Loucy (cell line): ENCODE measurements at regions not wholly inside any gene's neighbourhood (a gene's known extent, or its start where the extent isn't known, plus 50 kb on each side); places are given as distances from the start of the nearest gene placed in this dataset.

Experiments used
- H2AFZ ChIP-seq: fragments of 200-600 bp; sonication (generic); 2 replicates; pipeline ENCODE4 v1.6.0; 2016; ENCODE audit warnings: antibody characterized with exemption, mild to moderate bottlenecking, low read length, moderate library complexity
- H3F3A ChIP-seq: fragments of 200-600 bp; 2 replicates; pipeline ENCODE4 v1.6.0; 2016; ENCODE audit warnings: antibody characterized with exemption, low read depth, mild to moderate bottlenecking
- H3K27me3 ChIP-seq: fragments of 200-600 bp; sonication (generic); 2 replicates; pipeline ENCODE4 v1.6.1; 2014; ENCODE audit warnings: low read length, mild to moderate bottlenecking; ENCODE audit not compliant: insufficient read depth, poor library complexity, severe bottlenecking
- H3K36me3 ChIP-seq: fragments of 200-600 bp; sonication (generic); 2 replicates; pipeline ENCODE4 v1.6.1; 2016; ENCODE audit warnings: low read length; ENCODE audit not compliant: insufficient read depth
- H3K4me1 ChIP-seq: fragments of 200-600 bp; sonication (generic); 2 replicates; pipeline ENCODE4 v1.5.1; 2014; ENCODE audit warnings: low read length, mild to moderate bottlenecking; ENCODE audit not compliant: insufficient read depth, poor library complexity, severe bottlenecking
- H3K4me2 ChIP-seq: fragments of 200-600 bp; sonication (generic); 2 replicates; pipeline ENCODE4 v1.6.0; 2014; ENCODE audit warnings: antibody characterized with exemption, low read length, low read depth, mild to moderate bottlenecking; ENCODE audit not compliant: poor library complexity, severe bottlenecking
- H3K4me3 ChIP-seq: fragments of 200-600 bp; sonication (generic); 2 replicates; pipeline ENCODE4 v1.5.1; 2014; ENCODE audit warnings: low read length, mild to moderate bottlenecking, mixed read lengths; ENCODE audit not compliant: poor library complexity, severe bottlenecking
- H3K79me2 ChIP-seq: fragments of 200-600 bp; sonication (generic); 2 replicates; pipeline ENCODE4 v1.6.1; 2014; ENCODE audit warnings: low read length; ENCODE audit not compliant: insufficient read depth
- H3K9ac ChIP-seq: fragments of 200-600 bp; sonication (generic); 2 replicates; pipeline ENCODE4 v1.6.0; 2014; ENCODE audit warnings: mild to moderate bottlenecking, low read depth, low read length, moderate library complexity; ENCODE audit not compliant: poor library complexity, severe bottlenecking
- H3K9me2 ChIP-seq: fragments of 200-600 bp; sonication (generic); replicated peaks from 2 replicates; pipeline ENCODE4 v1.6.1; 2016; ENCODE audit warnings: low read depth, low read length, mixed read lengths
- H3K9me3 ChIP-seq: fragments of 200-600 bp; sonication (generic); 2 replicates; pipeline ENCODE4 v1.6.1; 2014; ENCODE audit warnings: mild to moderate bottlenecking, antibody characterized with exemption, low read length, low read depth; ENCODE audit not compliant: insufficient read depth
- H4K20me1 ChIP-seq: fragments of 200-600 bp; sonication (generic); 2 replicates; pipeline ENCODE4 v1.6.0; 2014; ENCODE audit warnings: antibody characterized with exemption, low read length, mild to moderate bottlenecking; ENCODE audit not compliant: insufficient read depth, poor library complexity, severe bottlenecking
- EZH2phosphoT487 ChIP-seq: fragments of 200-600 bp; IDR thresholded peaks from 2 replicates; pipeline ENCODE4 v1.6.1; 2018; ENCODE audit warnings: antibody characterized with exemption, mild to moderate bottlenecking, moderate library complexity, borderline replicate concordance
- TF ChIP-seq, protein P1 (sequence below): fragments of 200-600 bp; sonication (generic); conservative IDR thresholded peaks from 2 replicates; pipeline ENCODE4 v1.5.1; 2014; ENCODE audit warnings: mild to moderate bottlenecking, antibody characterized with exemption, low read length

DNA sequence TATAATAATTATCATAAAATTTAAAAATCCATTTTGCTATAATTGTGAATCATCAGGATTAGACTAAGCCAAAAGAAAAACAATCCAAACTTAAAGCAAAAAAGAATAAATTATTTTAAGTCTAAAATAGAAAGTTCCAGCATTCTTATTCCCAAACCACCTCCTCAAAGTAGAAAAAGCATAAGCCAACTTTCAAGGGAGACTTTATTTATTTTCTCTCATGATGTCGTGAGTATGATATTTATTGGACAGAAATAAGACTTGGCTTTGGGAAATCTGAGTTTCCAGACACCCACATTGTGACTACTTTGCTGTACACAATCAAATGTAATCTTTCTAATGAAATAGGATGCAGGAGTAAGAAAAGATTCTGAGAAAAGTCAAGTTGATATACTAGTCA, 372.1 kb downstream of the MTRR start:
- Histone ChIP-seq H2AFZ (no peak overlapping the region), H3K27me3 (no peaks in the 10 kb centered on the region), H3K9ac (no peak overlapping the region), H3K79me2 (no peaks in the 10 kb centered on the region), H4K20me1 (no peaks in the 10 kb centered on the region), H3K4me2 (no peak overlapping the region), H3K4me1 (no peaks in the 10 kb centered on the region), H3K9me3 (peaks cover 6% of the 10 kb centered on the region; the same call in 1 of the 2 replicates), H3K36me3 (no peaks in the 10 kb centered on the region), H3F3A (no peaks in the 10 kb centered on the region), H3K4me3 (no peak overlapping the region), H3K9me2 (no peaks in the 10 kb centered on the region)
- TF ChIP-seq EZH2phosphoT487: no peak
- TF ChIP-seq, protein P1, sequence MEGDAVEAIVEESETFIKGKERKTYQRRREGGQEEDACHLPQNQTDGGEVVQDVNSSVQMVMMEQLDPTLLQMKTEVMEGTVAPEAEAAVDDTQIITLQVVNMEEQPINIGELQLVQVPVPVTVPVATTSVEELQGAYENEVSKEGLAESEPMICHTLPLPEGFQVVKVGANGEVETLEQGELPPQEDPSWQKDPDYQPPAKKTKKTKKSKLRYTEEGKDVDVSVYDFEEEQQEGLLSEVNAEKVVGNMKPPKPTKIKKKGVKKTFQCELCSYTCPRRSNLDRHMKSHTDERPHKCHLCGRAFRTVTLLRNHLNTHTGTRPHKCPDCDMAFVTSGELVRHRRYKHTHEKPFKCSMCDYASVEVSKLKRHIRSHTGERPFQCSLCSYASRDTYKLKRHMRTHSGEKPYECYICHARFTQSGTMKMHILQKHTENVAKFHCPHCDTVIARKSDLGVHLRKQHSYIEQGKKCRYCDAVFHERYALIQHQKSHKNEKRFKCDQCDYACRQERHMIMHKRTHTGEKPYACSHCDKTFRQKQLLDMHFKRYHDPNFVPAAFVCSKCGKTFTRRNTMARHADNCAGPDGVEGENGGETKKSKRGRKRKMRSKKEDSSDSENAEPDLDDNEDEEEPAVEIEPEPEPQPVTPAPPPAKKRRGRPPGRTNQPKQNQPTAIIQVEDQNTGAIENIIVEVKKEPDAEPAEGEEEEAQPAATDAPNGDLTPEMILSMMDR: no peak

DNA sequence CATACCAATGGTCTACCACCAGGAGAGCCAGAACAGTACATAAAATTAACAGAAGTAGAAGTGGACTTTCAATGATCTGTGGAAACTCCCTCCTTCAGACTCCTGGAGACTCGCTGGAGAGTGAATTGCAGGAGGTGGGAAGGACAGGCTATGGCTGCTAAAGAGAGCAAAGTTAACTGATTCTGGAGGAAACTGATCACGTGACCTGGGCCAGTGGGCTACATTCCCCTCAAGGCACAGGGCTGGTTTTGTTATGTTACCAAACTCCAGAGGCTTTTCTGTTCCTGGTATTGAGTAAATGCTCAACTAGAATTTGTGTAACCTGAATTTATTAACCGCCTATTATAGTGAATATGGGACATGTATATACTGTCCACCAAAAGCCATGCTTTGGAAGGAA, 372.6 kb downstream of the MTRR start:
- Histone ChIP-seq H3K9me3 (peaks cover 6% of the 10 kb centered on the region; the same call in 1 of the 2 replicates), H3K9me2 (no peaks in the 10 kb centered on the region)

DNA sequence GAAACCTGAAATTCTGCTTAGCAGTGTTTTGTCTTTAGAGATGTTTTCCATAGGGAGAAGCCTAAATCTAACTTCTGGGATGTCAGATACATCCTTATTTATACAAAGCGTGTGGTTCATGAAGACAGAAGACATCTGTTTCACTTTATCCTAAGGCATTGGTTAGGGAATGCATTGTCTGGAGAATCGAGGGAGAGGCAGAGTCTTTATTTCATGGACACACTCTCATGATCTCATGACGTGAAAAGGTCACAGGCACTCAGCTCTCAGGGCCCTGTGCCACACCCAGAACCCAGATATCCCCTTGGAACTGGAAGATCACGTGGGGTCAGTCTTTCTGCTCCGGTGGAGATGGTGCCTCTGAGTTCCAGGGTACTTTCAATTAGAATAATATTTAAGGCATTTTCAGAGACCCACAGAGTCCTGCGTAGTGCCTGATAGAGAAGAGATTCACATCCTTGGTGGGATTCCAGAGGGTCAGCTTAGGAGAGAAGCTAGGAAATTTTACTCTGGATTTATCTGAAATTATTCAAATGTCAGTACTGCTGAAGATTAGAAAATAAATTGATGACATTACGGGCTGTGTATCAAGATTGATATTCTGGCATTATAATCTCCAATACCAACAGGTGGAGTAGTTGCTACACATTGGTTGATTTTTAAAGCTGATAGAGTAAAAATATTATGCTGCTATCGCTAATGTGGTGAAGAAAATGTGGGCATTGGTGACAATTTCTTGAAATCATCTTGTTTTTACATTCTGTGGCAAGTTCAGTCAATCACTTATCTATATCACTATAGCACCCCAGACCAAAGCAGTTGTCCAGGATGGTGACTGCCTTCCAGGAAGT, 378.3 kb downstream of the MTRR start:
- no peak overlapping the region for H3K4me3 ChIP-seq
- H3K79me2 ChIP-seq: no peaks in the 10 kb centered on the region
- H3F3A ChIP-seq: no peaks in the 10 kb centered on the region
- no peak overlapping the region for H3K4me2 ChIP-seq
- H3K36me3 ChIP-seq: no peaks in the 10 kb centered on the region
- no peaks in the 10 kb centered on the region for H4K20me1 ChIP-seq
- TF ChIP-seq, protein P1: no peak
- no peak for TF ChIP-seq EZH2phosphoT487
- H3K4me1 ChIP-seq: no peaks in the 10 kb centered on the region
- H3K27me3 ChIP-seq: no peaks in the 10 kb centered on the region
- no peaks in the 10 kb centered on the region for H3K9me2 ChIP-seq
- peaks cover 6% of the 10 kb centered on the region; the same call in 1 of the 2 replicates for H3K9me3 ChIP-seq
- no peak overlapping the region for H3K9ac ChIP-seq
- no peak overlapping the region for H2AFZ ChIP-seq

More for the DNA sequence above, 372.6 kb downstream of the MTRR start:
- Histone ChIP-seq H3K4me1 (no peaks in the 10 kb centered on the region), H4K20me1 (no peaks in the 10 kb centered on the region), H3K4me3 (no peak overlapping the region), H3K36me3 (no peaks in the 10 kb centered on the region), H3K27me3 (no peaks in the 10 kb centered on the region), H3K4me2 (no peak overlapping the region), H3F3A (no peaks in the 10 kb centered on the region), H2AFZ (no peak overlapping the region), H3K79me2 (no peaks in the 10 kb centered on the region), H3K9ac (no peak overlapping the region)
- TF ChIP-seq, protein P1: no peak
- no peak for TF ChIP-seq EZH2phosphoT487
